Coronary artery (tissue), 2 donors: ENCODE measurements at regions not wholly inside any gene's neighbourhood (a gene's known extent, or its start where the extent isn't known, plus 50 kb on each side); places are given as distances from the start of the nearest gene placed in this dataset.

Experiments used
- DNase-seq: peaks from one replicate; pipeline ENCODE4 v3.0.0-alpha.2; 2017; ENCODE audit warnings: low spot score
- H3K27ac ChIP-seq, 2 donors: fragments of 200-600 bp; sonication (generic); one replicate each; pipeline ENCODE4 v1.5.1; 2016 to 2019
- H3K4me3 ChIP-seq: fragments of 200-600 bp; sonication (generic); 2 replicates; pipeline ENCODE4 v1.5.1; 2016; ENCODE audit warnings: mild to moderate bottlenecking, moderate library complexity
- CTCF ChIP-seq: fragments of 200-600 bp; sonication (generic); IDR thresholded peaks from one replicate; pipeline ENCODE4 v1.5.1; 2019; ENCODE audit warnings: antibody characterized with exemption

- H3K27ac ChIP-seq = no peak overlapping the region
Observed at GRCh38 chr2:177338177-177338721, 54.3 kb upstream of the AGPS start.

DNA sequence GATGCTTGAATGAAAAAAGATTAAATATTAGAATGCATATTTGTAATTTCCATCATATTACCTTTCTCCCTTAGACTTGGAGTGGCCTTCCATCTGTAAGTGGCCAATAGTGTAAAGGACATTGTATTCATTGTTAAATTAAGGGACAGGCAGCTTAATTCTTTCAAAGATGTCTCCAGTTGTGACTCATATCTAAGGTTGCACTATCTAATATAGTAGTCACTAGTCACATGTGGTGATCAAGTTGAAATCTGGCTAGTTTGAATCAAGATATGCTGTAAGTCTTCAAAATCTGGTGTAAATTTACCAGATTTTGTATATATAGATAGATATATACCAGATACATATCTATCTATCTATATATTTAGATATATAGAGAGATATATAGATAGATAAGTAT lies 52.4 kb upstream of the AGPS start:
- no peak for DNase-seq
- TF ChIP-seq CTCF = no peak
- no peak overlapping the region for H3K4me3 ChIP-seq
- no peak overlapping the region for H3K27ac ChIP-seq

More at GRCh38 chr2:177338177-177338721, 54.3 kb upstream of the AGPS start:
- DNase-seq = no peak
- TF ChIP-seq CTCF = no peak
- H3K4me3 ChIP-seq = no peak overlapping the region

DNA sequence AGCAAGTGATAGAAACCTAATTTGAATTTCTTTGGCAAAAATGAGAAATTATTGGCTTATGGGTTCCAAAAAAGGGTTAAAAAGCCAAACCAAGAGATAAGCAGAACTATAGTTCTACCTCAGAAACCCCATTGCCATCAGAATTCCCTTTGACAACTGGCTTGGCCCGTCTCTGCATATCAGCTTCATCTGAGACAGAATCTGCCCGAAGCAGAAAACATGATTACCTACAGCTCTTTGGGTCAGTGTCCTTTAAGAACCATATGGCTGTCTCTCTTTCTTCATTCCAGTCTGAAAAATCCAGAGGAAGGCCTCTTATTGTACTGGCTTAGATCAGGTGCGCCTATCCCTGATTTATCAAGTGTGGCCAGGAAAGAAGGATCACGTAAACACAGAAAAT lies 49.8 kb upstream of the AGPS start:
- DNase-seq = no peak
- Histone ChIP-seq H3K27ac (no peak overlapping the region), H3K4me3 (no peak overlapping the region)
- no peak for TF ChIP-seq CTCF
